NCI-H345 treated with DMSO at 0.1 percent for 48 hours (cell line): ENCODE measurements at regions not wholly inside any gene's neighbourhood (a gene's known extent, or its start where the extent isn't known, plus 50 kb on each side); places are given as distances from the start of the nearest gene placed in this dataset.

Experiments
- DNase-seq: peaks from one replicate; lab custom pipeline; 2025; ENCODE audit not compliant: unreplicated experiment; lab: John Stamatoyannopoulos, UW

DNA sequence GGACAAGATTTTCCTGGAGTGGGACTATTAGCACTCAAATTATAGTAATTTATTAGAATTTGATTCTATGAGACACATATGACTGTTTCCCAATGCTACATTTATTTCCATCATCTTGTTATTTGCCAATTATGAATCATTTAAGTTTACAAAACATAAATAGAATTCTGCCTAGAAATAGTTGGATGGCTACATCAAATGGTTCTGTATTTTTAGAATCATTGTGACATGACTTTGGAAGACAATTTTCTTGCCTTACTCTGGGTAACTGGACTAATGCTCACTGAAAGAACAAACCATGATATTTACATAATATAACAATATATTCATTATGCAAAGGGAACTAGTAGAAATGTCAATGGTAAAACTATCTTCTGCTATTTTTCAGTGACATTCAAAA lies 173.5 kb downstream of the ZIC1 start:
- no peak for DNase-seq

DNA sequence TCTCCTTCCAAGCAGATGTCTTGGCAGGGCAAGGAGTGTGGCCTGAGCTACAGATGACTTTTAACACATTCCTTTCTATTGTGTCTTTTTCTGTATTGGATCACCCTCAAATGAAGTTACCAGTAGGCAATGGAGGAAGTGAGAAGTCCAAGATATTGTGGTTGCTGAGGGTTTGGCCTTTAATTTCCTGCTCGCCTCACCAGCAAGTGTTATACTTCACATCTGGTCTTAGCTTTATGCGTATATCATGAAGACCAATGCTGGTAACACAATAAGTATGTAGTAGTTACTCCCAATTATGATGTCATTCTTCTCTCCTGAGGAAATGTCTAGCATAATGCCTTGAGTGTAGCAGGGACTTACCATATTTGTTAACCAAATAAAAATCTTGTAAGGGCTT lies 179.9 kb downstream of the ZIC1 start:
- no peak for DNase-seq

GRCh38 chr3:147604136-147604535 lies 195.0 kb downstream of the ZIC1 start:
- no peak for DNase-seq

DNA sequence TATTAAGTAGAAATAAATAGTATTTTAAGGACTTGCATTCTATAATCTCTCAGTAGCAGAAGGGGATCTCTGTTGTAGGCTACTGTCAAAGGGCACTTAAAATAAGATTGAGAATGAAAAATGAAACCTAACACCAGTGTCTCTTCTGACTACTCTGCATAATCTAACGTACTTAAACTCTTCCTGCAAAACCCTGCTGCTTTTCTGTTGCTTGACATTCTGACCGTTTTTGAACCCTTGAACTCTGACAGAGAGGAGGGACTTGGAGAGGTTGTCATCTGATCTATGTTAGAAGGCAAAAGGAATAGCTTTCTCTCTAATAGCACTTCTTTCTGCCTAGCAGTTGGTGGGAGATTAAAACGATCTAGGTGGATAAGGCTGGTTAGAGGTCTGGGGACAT lies 204.6 kb downstream of the ZIC1 start:
- no peak for DNase-seq

DNA sequence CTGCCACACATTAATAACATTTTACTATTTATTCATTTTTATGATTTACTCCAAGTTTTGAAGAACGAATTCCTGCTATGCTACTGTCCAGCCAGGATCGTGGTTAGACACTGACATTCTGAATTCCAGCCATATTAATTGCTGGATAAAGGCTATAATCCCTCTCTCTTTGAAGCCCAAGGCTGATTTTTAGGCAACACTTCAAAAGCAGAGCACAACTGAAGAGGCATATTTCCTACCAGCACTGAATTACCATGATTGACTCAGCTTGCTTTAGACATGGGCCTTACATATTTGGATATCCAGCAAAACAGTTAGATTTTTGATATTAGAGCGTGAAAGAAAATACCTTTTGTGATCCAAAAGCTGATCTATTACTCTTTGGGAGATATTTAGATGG lies 205.0 kb downstream of the ZIC1 start:
- DNase-seq: no peak

GRCh38 chr3:147615035-147615434 lies 205.9 kb downstream of the ZIC1 start:
- no peak for DNase-seq

DNA sequence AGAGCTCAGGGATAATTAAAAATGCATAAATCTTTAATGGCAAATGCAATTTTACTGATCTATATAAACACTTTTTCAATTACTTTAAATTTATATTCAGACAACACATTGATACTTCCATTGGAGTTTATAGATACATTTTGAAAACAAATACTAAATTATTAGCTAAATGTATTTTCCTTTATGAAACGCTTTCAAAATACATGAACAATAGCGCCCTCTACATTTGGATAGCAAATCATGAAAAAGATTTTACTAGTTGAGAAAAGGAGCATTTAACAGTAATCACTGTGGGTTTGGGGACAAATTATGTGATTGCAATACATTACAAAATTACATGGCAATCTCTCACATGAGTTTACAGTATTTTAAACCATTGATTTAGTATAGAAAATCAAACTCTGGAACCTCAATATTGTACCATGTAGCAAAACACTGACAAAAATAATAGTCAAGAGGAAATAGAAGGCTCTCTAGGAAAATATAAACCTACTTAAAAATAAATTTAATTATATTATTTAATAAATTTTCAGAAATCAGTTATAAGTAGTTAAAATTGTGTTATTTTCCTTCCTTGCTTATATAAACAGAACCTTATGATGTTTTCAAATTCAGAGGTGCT lies 207.9 kb downstream of the ZIC1 start:
- DNase-seq: peak; percentile 14

GRCh38 chr3:147618691-147619090 lies 209.5 kb downstream of the ZIC1 start:
- no peak for DNase-seq

- no peak for DNase-seq
Measured at GRCh38 chr3:147619921-147620560, 210.9 kb downstream of the ZIC1 start.

DNA sequence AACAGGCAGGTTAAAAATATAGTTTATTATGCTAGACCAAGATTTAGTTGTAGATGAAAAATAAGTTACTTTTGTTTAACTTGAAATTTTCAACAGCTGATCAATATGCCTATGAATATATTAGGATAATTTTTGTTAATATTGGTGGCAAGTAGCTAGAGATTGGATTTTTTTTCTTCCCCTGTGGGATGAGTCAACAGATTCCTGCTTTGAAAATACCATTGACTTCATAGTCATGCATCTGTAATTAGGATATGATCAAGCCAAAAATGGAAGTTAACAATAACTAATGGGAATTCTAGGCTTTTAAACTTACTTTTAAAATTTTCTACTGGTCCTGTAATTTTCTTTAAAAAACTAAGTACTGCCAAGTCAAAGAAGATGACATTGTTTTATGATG lies 211.7 kb downstream of the ZIC1 start:
- DNase-seq: no peak

GRCh38 chr3:147630921-147631415 lies 221.8 kb downstream of the ZIC1 start:
- DNase-seq: no peak

GRCh38 chr3:147640781-147641180 lies 231.6 kb downstream of the ZIC1 start:
- no peak for DNase-seq

GRCh38 chr3:147645761-147646160 lies 236.6 kb downstream of the ZIC1 start:
- no peak for DNase-seq

- DNase-seq: no peak
Measured at GRCh38 chr3:147649475-147649874, 240.3 kb downstream of the ZIC1 start.

DNA sequence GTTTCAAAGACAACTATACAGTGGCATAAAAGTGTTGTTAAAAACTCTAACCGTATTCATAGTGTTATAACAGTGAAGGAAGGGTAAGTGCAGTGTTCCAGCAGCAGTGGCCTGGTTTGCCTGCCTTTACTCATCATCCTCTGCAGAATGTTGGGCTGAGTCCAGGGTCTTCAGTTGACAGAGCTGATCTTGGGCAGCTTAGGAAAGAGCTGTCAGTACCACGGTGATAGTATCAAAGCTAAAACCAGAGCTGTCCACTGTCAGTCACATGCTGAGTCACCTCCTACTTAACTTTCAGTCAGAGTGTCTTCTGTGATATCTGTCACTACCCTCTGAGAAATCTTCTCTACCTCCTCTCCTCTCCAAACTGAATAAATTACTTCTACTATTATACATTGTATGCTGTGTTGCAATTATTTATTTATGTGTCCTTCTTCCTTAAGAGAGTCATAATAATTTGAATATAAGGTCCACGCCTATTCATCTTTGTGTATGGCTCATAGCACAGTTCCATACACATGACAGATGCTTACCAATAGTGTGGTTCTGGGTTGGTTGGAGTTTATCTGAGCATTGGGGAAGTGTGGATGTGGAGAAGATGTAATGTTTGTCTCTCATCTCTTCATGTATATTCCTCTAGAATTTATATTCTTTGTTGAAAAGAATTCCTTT lies 242.1 kb downstream of the ZIC1 start:
- no peak for DNase-seq

GRCh38 chr3:147652651-147653366 lies 243.6 kb downstream of the ZIC1 start:
- DNase-seq: no peak

DNA sequence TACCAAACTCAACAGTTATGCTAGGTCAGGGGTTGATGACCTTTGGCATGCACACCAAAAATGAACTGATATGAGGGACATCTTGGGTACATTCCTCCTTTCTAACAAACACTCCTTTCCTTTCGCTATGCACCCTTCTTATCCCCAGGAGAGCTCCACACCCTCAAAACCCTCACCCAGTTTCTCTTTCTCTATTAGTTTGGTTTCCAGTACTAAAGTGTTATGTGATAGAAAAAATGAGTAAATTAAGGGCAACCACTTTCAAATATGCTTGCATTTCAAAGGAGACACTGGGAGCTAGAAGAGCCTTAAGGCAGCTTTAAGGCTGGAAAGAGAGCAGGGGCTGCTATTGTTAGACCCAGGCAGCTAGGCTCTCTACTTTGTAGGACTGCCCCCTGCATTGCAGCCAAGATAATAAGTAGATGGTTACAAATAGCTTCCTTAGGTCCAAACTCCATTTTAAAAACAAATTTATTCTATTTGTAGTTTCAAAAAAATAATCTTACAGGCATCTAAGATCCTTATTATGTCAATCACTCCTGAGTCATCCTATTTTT lies 244.3 kb downstream of the ZIC1 start:
- no peak for DNase-seq

DNA sequence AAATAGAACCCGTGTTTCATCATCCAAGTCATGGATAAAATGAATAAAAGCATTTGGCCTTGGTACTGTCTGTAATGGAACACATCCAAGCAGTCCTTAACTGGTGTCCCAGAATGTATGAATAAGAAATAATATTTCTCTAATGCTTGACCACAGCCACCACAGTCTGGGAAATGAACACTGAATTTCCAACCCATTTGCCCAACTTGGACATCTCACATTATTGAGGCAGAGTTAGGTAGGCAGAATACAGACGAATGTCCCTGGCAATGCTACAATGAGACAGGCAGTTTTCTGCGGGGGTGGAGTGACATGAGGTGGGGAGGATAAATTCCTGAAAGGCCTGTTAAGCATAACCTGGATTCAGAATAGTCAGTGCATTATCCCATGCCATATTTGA lies 245.7 kb downstream of the ZIC1 start:
- no peak for DNase-seq

GRCh38 chr3:147655236-147655635 lies 246.1 kb downstream of the ZIC1 start:
- no peak for DNase-seq

DNA sequence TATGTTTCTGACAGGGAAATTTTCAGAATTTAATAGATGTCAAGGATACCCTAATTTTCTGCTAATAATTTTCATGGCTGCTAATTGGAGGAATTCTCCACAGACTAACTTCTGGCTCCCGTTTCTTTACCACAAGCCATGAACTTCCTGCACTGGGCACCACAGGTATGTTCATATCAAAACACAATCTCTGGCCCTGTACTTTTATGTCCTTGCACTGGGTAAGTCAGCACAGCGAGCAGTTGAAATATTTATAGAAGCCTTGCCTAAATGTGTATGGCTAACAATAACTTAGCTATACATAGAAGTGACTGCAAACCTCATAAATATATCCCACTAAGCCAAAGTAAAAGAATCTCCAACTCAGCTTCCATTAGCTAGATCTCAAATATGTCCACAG lies 246.9 kb downstream of the ZIC1 start:
- no peak for DNase-seq

- no peak for DNase-seq
Measured at GRCh38 chr3:147661916-147662315, 252.8 kb downstream of the ZIC1 start.
